Suprapubic skin (tissue), 4 donors: ENCODE measurements at regions not wholly inside any gene's neighbourhood (a gene's known extent, or its start where the extent isn't known, plus 50 kb on each side); places are given as distances from the start of the nearest gene placed in this dataset.

ENCODE experiments used
- DNase-seq, 2 donors: peaks; one replicate each; pipeline ENCODE4 v3.0.0-alpha.2; 2019; ENCODE audit warnings: low spot score in 2 of 2
- H3K27ac ChIP-seq: fragments of 200-600 bp; sonication (generic); one replicate; pipeline ENCODE4 v1.5.1; 2019
- H3K27me3 ChIP-seq: fragments of 200-600 bp; sonication (generic); one replicate; pipeline ENCODE4 v1.5.1; 2019
- H3K36me3 ChIP-seq: fragments of 200-600 bp; sonication (generic); one replicate; pipeline ENCODE4 v1.5.1; 2019
- H3K4me1 ChIP-seq: fragments of 200-600 bp; sonication (generic); one replicate; pipeline ENCODE4 v1.5.1; 2019
- H3K4me3 ChIP-seq: fragments of 200-600 bp; sonication (generic); one replicate; pipeline ENCODE4 v1.5.1; 2019; ENCODE audit warnings: mild to moderate bottlenecking
- H3K9me3 ChIP-seq: fragments of 200-600 bp; sonication (generic); one replicate; pipeline ENCODE4 v1.5.1; 2019
- CTCF ChIP-seq, 2 donors: fragments of 200-600 bp in 1 of 2; fragments of 450-650 bp in 1 of 2; sonication (generic) in 1 of 2; IDR thresholded peaks; one replicate each; pipeline ENCODE4 v1.5.1; 2016 to 2019; ENCODE audit warnings: antibody characterized with exemption in 2 of 2, mild to moderate bottlenecking in 1 of 2, moderate library complexity in 1 of 2
- EP300 ChIP-seq: sonication (generic); formaldehyde crosslinking; IDR thresholded peaks from one replicate; pipeline ENCODE4 v1.6.1; 2017; ENCODE audit warnings: antibody characterized with exemption
- POLR2A ChIP-seq, 2 donors: fragments of 450-650 bp; IDR thresholded peaks; one replicate each; pipeline ENCODE4 v1.6.1; 2017; ENCODE audit warnings: antibody characterized with exemption in 2 of 2, mild to moderate bottlenecking in 2 of 2, moderate library complexity in 2 of 2
- POLR2AphosphoS5 ChIP-seq, 3 donors: sonication (generic); formaldehyde crosslinking; IDR thresholded peaks; one replicate each; pipeline ENCODE4 v1.6.1; 2017; ENCODE audit warnings: antibody characterized with exemption in 3 of 3
- WGBS: methylation state at CpG from one replicate; pipeline ENCODE4 v1.1.5; 2018; 5-methylcytosine and 5-hydroxymethylcytosine counted together

GRCh38 chrY:9041474-9041873 is 295.8 kb upstream of the TSPY4 start:
- no peaks in the 10 kb centered on the region for H3K9me3 ChIP-seq
- no peak for DNase-seq
- H3K4me3 ChIP-seq: no peak overlapping the region
- H3K27me3 ChIP-seq: no peaks in the 10 kb centered on the region
- TF ChIP-seq CTCF (IDR thresholded peaks at IDR 0.05): no peak
- TF ChIP-seq POLR2A (IDR thresholded peaks at IDR 0.05): no peak
- TF ChIP-seq EP300: no peak
- TF ChIP-seq POLR2AphosphoS5 (IDR thresholded peaks at IDR 0.05): no peak
- no CpG with 5 or more reads among the region's 3 CpGs for WGBS
- H3K36me3 ChIP-seq: no peaks in the 10 kb centered on the region
- H3K27ac ChIP-seq: no peak overlapping the region
- no peaks in the 10 kb centered on the region for H3K4me1 ChIP-seq
